ENCODE measurements at regions not wholly inside any gene's neighbourhood (a gene's known extent, or its start where the extent isn't known, plus 50 kb on each side); places are given as distances from the start of the nearest gene placed in this dataset.

GRCh38 chr5:99929067-99929805 is 605.9 kb upstream of the FAM174A start:
- Histone ChIP-seq H3K4me3 (ENCODE audit: severe bottlenecking) (no peak overlapping the region), H3K4me1 (ENCODE audit: insufficient read depth, poor library complexity, severe bottlenecking) (no peaks in the 10 kb centered on the region), H3K27ac (ENCODE audit: poor library complexity, severe bottlenecking) (no peak overlapping the region), H3K36me3 (ENCODE audit: low read depth) (no peaks in the 10 kb centered on the region), H3K9me3 (ENCODE audit: severe bottlenecking) (no peaks in the 10 kb centered on the region), H3K27me3 (ENCODE audit: insufficient read depth, poor library complexity, severe bottlenecking) (no peaks in the 10 kb centered on the region)
- no peak for TF ChIP-seq CTCF (IDR thresholded peaks at IDR 0.05; ENCODE audit: poor library complexity, severe bottlenecking)
- ATAC-seq (ENCODE audit: low read depth) = peak; percentile 31; the same call in 2 of the 3 replicates
- DNase-seq (ENCODE audit: low spot score) = no peak

GRCh38 chr5:99928490-99928889 is 606.7 kb upstream of the FAM174A start:
- H3K27me3 ChIP-seq (ENCODE audit: insufficient read depth, poor library complexity, severe bottlenecking) = no peaks in the 10 kb centered on the region
- ATAC-seq (ENCODE audit: low read depth) = no peak; the same call in 2 of the 3 replicates
- no peaks in the 10 kb centered on the region for H3K36me3 ChIP-seq (ENCODE audit: low read depth)
- DNase-seq (ENCODE audit: low spot score) = no peak
- TF ChIP-seq CTCF (IDR thresholded peaks at IDR 0.05; ENCODE audit: poor library complexity, severe bottlenecking) = no peak
- no peaks in the 10 kb centered on the region for H3K9me3 ChIP-seq (ENCODE audit: severe bottlenecking)
- H3K4me1 ChIP-seq (ENCODE audit: insufficient read depth, poor library complexity, severe bottlenecking) = no peaks in the 10 kb centered on the region
- no peak overlapping the region for H3K4me3 ChIP-seq (ENCODE audit: severe bottlenecking)
- H3K27ac ChIP-seq (ENCODE audit: poor library complexity, severe bottlenecking) = no peak overlapping the region

GRCh38 chr5:99926463-99926862 is 608.7 kb upstream of the FAM174A start:
- DNase-seq (ENCODE audit: low spot score) = no peak
- no peaks in the 10 kb centered on the region for H3K4me1 ChIP-seq (ENCODE audit: insufficient read depth, poor library complexity, severe bottlenecking)

GRCh38 chr5:99922386-99922785 is 612.8 kb upstream of the FAM174A start:
- H3K27me3 ChIP-seq (ENCODE audit: insufficient read depth, poor library complexity, severe bottlenecking) = peaks cover 4% of the 10 kb centered on the region
- H3K27ac ChIP-seq (ENCODE audit: poor library complexity, severe bottlenecking) = no peak overlapping the region
- ATAC-seq (ENCODE audit: low read depth) (no peak), DNase-seq (ENCODE audit: low spot score) (no peak)
- no peaks in the 10 kb centered on the region for H3K9me3 ChIP-seq (ENCODE audit: severe bottlenecking)
- no peaks in the 10 kb centered on the region for H3K4me1 ChIP-seq (ENCODE audit: insufficient read depth, poor library complexity, severe bottlenecking)
- H3K4me3 ChIP-seq (ENCODE audit: severe bottlenecking) = no peak overlapping the region
- no peaks in the 10 kb centered on the region for H3K36me3 ChIP-seq (ENCODE audit: low read depth)
- no peak for TF ChIP-seq CTCF (IDR thresholded peaks at IDR 0.05; ENCODE audit: poor library complexity, severe bottlenecking)

More at GRCh38 chr5:99926463-99926862, 608.7 kb upstream of the FAM174A start:
- no peak overlapping the region for H3K27ac ChIP-seq (ENCODE audit: poor library complexity, severe bottlenecking)
- no peaks in the 10 kb centered on the region for H3K36me3 ChIP-seq (ENCODE audit: low read depth)
- H3K4me3 ChIP-seq (ENCODE audit: severe bottlenecking) = no peak overlapping the region
- peaks cover 3% of the 10 kb centered on the region for H3K27me3 ChIP-seq (ENCODE audit: insufficient read depth, poor library complexity, severe bottlenecking)
- H3K9me3 ChIP-seq (ENCODE audit: severe bottlenecking) = no peaks in the 10 kb centered on the region
- no peak for ATAC-seq (ENCODE audit: low read depth)
- no peak for TF ChIP-seq CTCF (IDR thresholded peaks at IDR 0.05; ENCODE audit: poor library complexity, severe bottlenecking)

- ATAC-seq (ENCODE audit: low read depth) = no peak
- Histone ChIP-seq H3K4me1 (ENCODE audit: insufficient read depth, poor library complexity, severe bottlenecking) (no peaks in the 10 kb centered on the region), H3K27ac (ENCODE audit: poor library complexity, severe bottlenecking) (no peak overlapping the region), H3K27me3 (ENCODE audit: insufficient read depth, poor library complexity, severe bottlenecking) (peaks cover 4% of the 10 kb centered on the region), H3K9me3 (ENCODE audit: severe bottlenecking) (no peaks in the 10 kb centered on the region), H3K4me3 (ENCODE audit: severe bottlenecking) (no peak overlapping the region), H3K36me3 (ENCODE audit: low read depth) (no peaks in the 10 kb centered on the region)
- no peak for DNase-seq (ENCODE audit: low spot score)
- TF ChIP-seq CTCF (IDR thresholded peaks at IDR 0.05; ENCODE audit: poor library complexity, severe bottlenecking) = no peak
Observed at GRCh38 chr5:99911971-99912370, 623.2 kb upstream of the FAM174A start.
